Mammary epithelial cell (primary cell): ENCODE measurements at regions not wholly inside any gene's neighbourhood (a gene's known extent, or its start where the extent isn't known, plus 50 kb on each side); places are given as distances from the start of the nearest gene placed in this dataset.
"Not testable (repeated sequence)": the region's sequence is repeated elsewhere in the genome, so short reads cannot be mapped to it uniquely, and the experiment has no call there.

Source experiments
- CTCF ChIP-seq, 2 donors: IDR thresholded peaks in 1 of 2; conservative IDR thresholded peaks in 1 of 2; 2 replicates each; pipeline ENCODE4 v1.5.1; 2011 to 2012; ENCODE audit warnings: inconsistent platforms in 2 of 2, low read length in 2 of 2, mild to moderate bottlenecking in 2 of 2, control low read depth in 1 of 2, low read depth in 1 of 2; ENCODE audit not compliant: insufficient read depth in 1 of 2; ENCODE audit errors: extremely low read depth in 1 of 2
- EZH2 ChIP-seq: IDR thresholded peaks from 2 replicates; pipeline ENCODE4 v1.6.1; 2012; ENCODE audit warnings: low read length, inconsistent platforms, borderline replicate concordance

GRCh38 chr14:19161251-19162033 lies 194.2 kb downstream of the POTEM start:
- TF ChIP-seq CTCF (conservative IDR thresholded peaks at IDR 0.05 in 1 of 2, IDR thresholded peaks at IDR 0.05 in 1 of 2; ENCODE audit: extremely low read depth in 1 of 2, insufficient read depth in 1 of 2, low read depth in 1 of 2, low read length in 2 of 2); EZH2: not testable (repeated sequence)
